ENCODE measurements at regions not wholly inside any gene's neighbourhood (a gene's known extent, or its start where the extent isn't known, plus 50 kb on each side); places are given as distances from the start of the nearest gene placed in this dataset.

- POLR2A ChIA-PET, result no interaction called here
- no peaks in the 10 kb centered on the region for H3K36me3 ChIP-seq (replicated peaks in 1 of 2; ENCODE audit: control insufficient read depth in 1 of 2, insufficient read depth in 2 of 2, low read length in 1 of 2)
- H3K9me3 ChIP-seq, result no peaks in the 10 kb centered on the region
- H3K4me2 ChIP-seq, result no peak overlapping the region
- no peaks in the 10 kb centered on the region for H3K79me2 ChIP-seq (ENCODE audit: insufficient read depth)
- H3K27me3 ChIP-seq (ENCODE audit: insufficient read depth), result no peaks in the 10 kb centered on the region
- H3K4me3 ChIP-seq (ENCODE audit: low read depth in 2 of 2, low read length in 1 of 2), result no peak overlapping the region
- no peaks in the 10 kb centered on the region for H3K9me2 ChIP-seq
- H3F3A ChIP-seq (replicated peaks; ENCODE audit: insufficient read depth), result no peaks in the 10 kb centered on the region
- H3K9ac ChIP-seq, result no peak overlapping the region
- TF ChIP-seq FOXM1 (IDR thresholded peaks at IDR 0.05; ENCODE audit: low read depth) (no peak), PBX3 (IDR thresholded peaks at IDR 0.05) (no peak), GABPA (IDR thresholded peaks at IDR 0.05; ENCODE audit: low read depth) (no peak), CTCF (IDR thresholded peaks at IDR 0.05) (no peak), FOXJ3 (CRISPR knock-in tag; IDR thresholded peaks at IDR 0.05) (no peak), JUND (IDR thresholded peaks at IDR 0.05) (no peak), IRF3 (IDR thresholded peaks at IDR 0.05; ENCODE audit: low read depth, low read length) (no peak), NRF1 (IDR thresholded peaks at IDR 0.05; ENCODE audit: low read depth, low read length) (no peak)
- H2AFZ ChIP-seq (ENCODE audit: low read depth), result no peak overlapping the region
- no peak for DNase-seq
- WGBS (ENCODE audit: low lambda C conversion rate), result 93% methylated on average over 3 of the region's 3 CpGs
- CTCF ChIA-PET, result interaction anchor here (0.6 to 3.6 kb wide), 2 partner anchors 16 to 125 kb away, joined by 3 to 18 read pairs; no protein-coding TSS in a partner anchor
- no peaks in the 10 kb centered on the region for H4K20me1 ChIP-seq (ENCODE audit: insufficient read depth)
- H3K27ac ChIP-seq (ENCODE audit: low read depth in 2 of 2, low read length in 1 of 2), result no peak overlapping the region
- no peaks in the 10 kb centered on the region for H3K4me1 ChIP-seq (ENCODE audit: control insufficient read depth in 1 of 2, insufficient read depth in 2 of 2, low read depth in 1 of 2, low read length in 1 of 2)
Observed at GRCh38 chr10:58936364-58936763, 240.1 kb upstream of the PHYHIPL start.

GRCh38 chr10:58937423-58937822 is 239.0 kb upstream of the PHYHIPL start:
- Histone ChIP-seq H3K9me3 (no peaks in the 10 kb centered on the region), H3K27ac (ENCODE audit: low read depth in 2 of 2, low read length in 1 of 2) (no peak overlapping the region), H3K4me3 (ENCODE audit: low read depth in 2 of 2, low read length in 1 of 2) (no peak overlapping the region), H3K9ac (no peak overlapping the region), H3K27me3 (ENCODE audit: insufficient read depth) (no peaks in the 10 kb centered on the region), H3K9me2 (no peaks in the 10 kb centered on the region), H3K79me2 (ENCODE audit: insufficient read depth) (no peaks in the 10 kb centered on the region), H2AFZ (ENCODE audit: low read depth) (no peak overlapping the region), H3K36me3 (replicated peaks in 1 of 2; ENCODE audit: control insufficient read depth in 1 of 2, insufficient read depth in 2 of 2, low read length in 1 of 2) (no peaks in the 10 kb centered on the region), H3F3A (replicated peaks; ENCODE audit: insufficient read depth) (no peaks in the 10 kb centered on the region), H4K20me1 (ENCODE audit: insufficient read depth) (no peaks in the 10 kb centered on the region), H3K4me2 (no peak overlapping the region), H3K4me1 (ENCODE audit: control insufficient read depth in 1 of 2, insufficient read depth in 2 of 2, low read depth in 1 of 2, low read length in 1 of 2) (peaks cover 0 to under 1% of the 10 kb centered on the region in 2 experiments; a peak in 1 of 4 replicates)
- TF ChIP-seq REST (IDR thresholded peaks at IDR 0.05; ENCODE audit: low read depth, low read length), result no peak
- TF ChIP-seq CTCF (IDR thresholded peaks at IDR 0.05), result no peak
- TF ChIP-seq SMC3 (IDR thresholded peaks at IDR 0.05; ENCODE audit: low read depth, low read length), result no peak
- TF ChIP-seq MXI1 (IDR thresholded peaks at IDR 0.05; ENCODE audit: low read depth, low read length), result no peak
- no peak for TF ChIP-seq RXRA (IDR thresholded peaks at IDR 0.05; ENCODE audit: borderline replicate concordance, low read depth)
- CTCF ChIA-PET, result interaction anchor here (0.6 to 3.6 kb wide), 2 partner anchors 15 to 22 kb away, joined by 3 to 18 read pairs; no protein-coding TSS in a partner anchor
- 83% methylated on average over 9 of the region's 9 CpGs for WGBS (ENCODE audit: low lambda C conversion rate)
- POLR2A ChIA-PET, result no interaction called here
- no peak for DNase-seq
